ENCODE measurements at regions not wholly inside any gene's neighbourhood (a gene's known extent, or its start where the extent isn't known, plus 50 kb on each side); places are given as distances from the start of the nearest gene placed in this dataset.

- TF ChIP-seq CTCF (IDR thresholded peaks at IDR 0.05): no peak
- no peak for TF ChIP-seq EP300 (IDR thresholded peaks at IDR 0.05)
- TF ChIP-seq POLR2A (IDR thresholded peaks at IDR 0.05): no peak
- no peak for TF ChIP-seq POLR2AphosphoS5 (IDR thresholded peaks at IDR 0.05)
These were observed 444.9 kb downstream of the DMAC1 start for GRCh38 chr9:7354704-7355103.
